Stimulated activated CD4-positive, alpha-beta T cell treated with anti-CD3 and anti-CD28 coated beads, Interleukin-4, amount 100 ng/mL, for 4 hours (primary cell): ENCODE measurements at regions not wholly inside any gene's neighbourhood (a gene's known extent, or its start where the extent isn't known, plus 50 kb on each side); places are given as distances from the start of the nearest gene placed in this dataset.
"Not testable (repeated sequence)": the region's sequence is repeated elsewhere in the genome, so short reads cannot be mapped to it uniquely, and the experiment has no call there.

Experiments used
- DNase-seq, 2 experiments: peaks; one replicate each; pipeline ENCODE4 v3.0.0-alpha.2; 2020

DNA sequence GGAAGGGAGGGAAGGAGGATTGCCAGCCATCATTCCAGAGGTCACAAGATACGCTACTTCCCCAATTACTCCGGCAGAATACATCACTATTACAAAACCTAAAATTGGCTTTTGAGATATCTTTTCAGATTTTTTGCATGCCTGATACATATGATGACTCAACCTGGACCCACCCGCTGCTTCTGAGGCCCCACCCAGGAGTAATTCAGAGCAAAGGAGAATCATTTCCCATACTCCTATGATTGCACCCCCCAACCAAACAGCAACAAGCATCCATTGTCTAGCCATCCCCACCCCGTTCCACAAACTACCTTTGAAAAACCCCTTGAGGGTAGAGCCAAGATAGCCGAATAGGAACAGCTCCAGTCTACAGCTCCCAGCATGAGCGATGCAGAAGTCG is 163.5 kb upstream of the GJE1 start:
- DNase-seq = no peak

DNA sequence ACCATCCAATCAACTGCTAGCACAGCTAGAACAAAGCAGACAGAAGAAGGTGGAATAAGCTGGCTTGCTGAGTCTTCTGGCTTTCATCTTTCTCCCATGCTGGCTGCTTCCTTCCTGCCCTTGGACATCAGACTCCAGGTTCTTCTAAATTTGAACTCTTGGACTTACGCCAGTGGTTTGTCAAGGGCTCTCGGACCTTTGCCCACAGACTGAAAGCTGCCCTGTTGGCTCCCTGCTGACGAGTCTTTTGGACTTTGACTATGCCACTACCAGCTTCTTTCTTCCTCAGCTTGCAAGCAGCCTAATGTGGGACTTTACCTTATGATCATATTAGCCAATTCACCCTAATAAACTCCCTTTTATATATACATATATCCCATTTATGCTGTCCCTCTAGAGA is 164.1 kb upstream of the GJE1 start:
- no peak for DNase-seq

DNA sequence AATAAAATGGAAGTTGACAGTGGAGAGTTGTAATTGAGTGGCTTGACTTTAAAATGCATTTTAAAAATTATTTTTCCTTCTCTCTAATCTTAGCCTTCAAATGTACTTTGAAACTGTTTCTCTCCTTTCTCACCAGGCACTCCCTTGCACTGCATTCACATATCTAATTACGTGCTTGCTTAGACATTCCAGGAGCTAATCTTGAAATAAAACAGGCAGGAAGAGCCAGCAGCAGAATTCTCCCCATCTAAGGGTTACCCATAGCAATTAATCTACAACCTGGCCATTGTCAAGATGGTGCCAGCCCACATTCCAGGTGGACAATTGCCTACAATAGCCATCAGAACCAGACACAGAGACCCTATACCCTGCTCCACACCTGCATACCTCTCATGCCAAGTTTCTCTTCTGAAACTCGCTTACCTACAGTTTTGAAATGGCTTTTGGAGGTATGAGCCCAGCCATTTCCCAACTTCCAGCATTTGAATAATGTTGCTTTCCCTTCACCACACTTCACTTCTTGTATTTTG is 167.6 kb upstream of the GJE1 start:
- no peak for DNase-seq

DNA sequence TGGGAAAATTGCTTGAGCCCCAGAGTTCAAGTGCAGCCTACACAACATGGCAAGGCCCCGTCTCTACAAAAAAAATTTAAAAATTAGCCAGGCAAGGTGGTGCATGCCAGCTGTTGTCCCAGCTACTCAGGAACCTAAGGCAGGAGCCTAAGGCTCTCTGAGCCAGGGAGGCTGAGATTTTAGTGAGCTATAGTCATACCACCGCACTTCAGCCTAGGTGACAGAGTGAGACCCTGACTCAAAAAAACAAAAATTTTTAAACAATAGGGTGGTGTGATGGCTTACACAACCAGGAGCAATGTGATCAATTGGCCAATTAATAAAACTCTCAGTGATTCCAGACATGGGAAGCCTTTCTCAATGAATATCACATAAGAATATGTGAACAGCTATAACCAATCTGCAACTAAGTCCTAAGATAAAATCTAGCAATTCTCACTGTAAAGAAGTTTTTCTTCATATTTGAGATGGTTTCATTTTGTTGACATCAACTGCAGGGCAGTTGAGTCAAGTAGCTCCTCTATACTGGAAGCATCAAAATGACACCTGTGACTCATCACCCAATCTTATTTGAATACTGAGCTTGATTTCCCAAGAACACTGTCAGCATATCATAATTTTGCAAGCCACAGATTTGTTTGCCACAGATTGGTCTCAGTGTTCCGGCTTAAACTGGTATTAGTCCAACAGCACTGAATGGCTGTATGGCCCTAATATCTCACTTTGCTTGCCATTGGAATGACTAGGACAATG is 169.0 kb upstream of the GJE1 start:
- no peak for DNase-seq

DNA sequence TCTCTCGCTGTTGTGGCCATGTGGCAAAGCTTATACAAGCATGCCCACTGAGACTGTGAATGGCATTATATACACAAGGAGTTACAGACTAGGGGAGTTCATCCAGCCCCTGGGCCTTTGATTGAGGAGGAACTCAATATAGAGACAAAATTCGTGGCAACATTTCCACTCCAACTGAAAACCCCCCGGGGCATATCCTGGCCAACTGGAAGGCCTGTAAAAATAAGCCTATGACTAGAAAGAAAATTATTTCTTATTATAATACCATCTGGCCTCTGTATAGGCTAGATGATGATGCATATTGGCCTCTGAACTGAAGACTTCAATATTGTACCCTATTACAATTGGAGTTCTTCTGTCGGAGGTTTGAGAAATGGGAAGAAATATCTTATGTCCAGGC is 175.5 kb upstream of the GJE1 start:
- no peak for DNase-seq

DNA sequence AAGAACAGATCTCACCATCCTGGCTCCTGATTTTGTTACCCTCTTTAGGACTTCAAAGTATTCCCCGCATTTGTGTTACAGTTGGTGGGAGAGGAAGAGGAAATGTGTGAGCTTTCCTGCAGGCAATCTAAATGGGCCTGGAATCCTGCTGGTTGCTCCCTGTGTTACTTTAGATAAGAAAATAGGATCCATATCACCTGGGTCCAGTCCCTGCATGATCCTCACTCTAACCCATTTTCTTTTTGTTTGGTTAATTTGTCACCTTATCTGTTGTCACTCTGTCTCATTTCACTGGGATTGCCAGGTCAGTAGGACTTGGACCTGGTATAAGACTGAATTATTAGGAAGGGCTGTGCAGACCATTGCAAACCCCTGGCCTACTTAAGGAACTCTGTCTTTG is 175.9 kb upstream of the GJE1 start:
- DNase-seq = no peak

DNA sequence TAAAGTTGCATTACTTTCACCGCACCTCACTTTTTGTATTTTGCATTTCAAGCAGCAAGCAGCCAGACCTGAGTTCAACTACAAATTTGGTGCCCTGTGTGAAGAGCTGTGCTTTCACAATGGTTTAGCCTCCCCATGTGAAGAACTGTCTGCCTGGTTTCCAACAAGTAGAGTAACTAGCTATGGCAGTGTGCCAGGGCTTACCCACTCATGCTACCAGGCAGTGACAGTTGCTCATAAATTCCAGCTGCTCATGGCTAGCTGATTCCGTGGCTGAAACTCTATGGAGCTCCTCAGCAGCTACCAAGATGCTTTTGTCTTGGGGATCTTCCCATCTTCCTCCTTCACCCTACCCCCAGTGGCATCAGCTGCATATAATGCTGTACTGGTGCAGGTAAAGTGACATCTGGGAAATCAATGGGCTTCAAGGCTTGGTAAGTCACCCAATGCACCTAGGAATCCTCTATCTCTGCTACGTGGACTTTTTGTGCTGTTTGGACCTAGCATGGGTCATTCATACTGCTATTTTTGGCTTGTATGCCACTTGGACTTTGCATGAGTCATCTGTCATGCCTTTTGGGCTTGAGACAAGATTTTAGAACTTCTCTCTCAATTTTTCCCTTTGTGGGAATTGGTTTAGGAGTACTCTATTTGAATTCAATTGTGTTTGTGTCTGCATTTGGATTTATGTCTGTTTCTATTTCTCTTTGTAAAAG is 176.5 kb upstream of the GJE1 start:
- DNase-seq = no peak

DNA sequence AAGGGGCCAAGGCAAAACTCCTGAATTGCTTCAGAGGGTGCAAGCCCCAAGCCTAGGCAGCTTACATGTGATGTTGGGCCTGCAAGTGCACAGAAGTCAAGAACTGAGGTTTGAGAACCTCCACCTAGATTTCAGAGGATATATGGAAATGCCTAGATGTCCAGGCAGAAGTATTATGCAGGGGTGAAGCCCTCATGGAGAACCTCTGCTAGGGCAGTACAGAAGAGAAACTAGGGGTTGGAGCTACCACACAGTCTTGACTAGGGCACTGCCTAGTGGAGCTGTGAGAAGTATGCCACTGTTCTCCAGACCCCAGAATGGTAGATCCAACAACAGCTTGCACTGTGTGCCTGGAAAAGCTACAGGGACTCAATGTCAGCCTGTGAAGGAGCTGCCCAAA is 179.7 kb upstream of the GJE1 start:
- no peak for DNase-seq

DNA sequence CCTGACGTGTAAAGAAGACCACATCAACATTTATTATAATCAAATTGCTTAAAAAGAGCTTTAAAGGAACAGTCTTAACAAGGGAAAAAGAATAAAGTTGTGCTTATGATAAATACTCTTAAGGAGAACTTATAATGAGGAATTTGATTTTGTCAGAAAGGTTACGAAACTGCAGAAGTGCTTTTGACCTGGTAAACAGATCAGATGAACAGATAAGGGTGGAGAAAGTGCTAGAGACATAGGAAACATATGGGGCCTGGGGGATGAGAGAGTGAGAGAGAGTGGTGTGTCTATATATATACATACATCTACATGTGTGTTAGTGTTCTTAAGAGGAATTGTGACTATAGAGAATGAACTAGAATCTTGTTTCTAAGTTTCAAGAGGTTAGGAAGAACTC is 186.2 kb upstream of the GJE1 start:
- no peak for DNase-seq

DNA sequence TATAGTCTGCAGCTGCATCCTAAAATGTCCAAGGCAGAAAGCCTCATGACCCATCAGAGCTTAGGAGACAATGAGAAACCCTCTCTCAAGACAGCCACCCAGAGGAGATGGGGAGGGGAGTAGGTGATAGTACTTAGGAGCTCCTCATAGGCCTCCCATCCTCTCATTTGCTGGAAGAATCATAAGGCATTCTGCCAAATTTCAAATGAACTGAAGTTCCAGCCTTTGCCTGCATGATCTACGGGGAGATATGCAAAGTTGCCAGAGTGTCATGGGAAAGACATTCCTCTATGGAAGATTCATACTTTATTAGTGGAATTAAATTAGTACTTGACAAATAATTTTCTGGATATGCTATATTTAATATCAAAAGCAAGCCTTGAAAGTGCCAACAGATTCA is 194.1 kb upstream of the GJE1 start:
- no peak for DNase-seq

DNA sequence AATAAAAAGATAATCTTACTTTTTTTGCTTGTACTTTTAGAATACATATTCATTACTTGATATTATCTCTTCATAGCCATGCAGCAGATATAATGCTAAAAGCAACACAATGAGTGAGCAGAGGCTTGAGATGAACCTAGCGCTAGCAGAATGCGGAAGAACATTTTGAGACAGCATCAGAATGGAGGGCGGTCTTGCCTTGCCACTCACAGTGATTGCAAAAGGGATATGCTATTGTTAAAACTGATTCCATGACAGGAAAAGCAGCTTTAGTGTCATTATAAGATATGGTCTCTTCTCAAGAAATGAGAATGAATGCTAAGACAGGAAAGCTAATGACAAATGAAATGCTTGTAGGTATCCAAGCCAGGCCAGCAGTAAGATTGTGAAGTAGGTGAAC is 200.0 kb upstream of the GJE1 start:
- DNase-seq = no peak

DNA sequence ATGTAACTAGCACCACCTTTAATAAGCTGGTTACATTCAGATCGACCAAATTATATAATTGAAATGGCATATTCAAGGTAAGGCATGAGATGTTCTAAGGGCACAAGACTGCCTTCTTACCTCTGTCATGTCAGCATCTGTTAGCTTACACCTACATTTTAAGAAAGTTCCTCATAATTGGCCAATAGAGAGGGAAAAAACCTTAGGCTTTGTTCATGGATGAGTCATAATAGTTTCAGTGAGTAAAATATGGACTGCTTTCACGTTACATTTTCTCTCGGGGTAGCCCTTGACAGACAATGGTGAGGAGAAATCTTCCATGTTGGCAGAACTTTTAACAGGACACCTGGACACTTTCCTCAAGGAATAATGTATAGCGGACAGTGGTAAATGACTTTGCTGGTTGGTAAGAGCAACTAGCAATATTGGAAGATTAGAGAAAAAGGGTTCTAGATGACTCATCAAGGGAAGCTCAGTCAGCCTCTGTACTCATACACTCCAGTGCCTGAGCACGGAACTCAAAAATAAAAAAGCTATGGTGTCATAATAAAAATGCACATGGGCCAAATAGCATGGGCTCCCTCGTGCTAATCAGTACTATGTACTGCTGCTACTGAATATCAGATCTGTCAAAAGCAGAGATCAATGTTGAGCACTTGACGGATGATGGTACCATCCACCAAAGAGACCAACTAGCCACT is 206.4 kb upstream of the GJE1 start:
- not testable (repeated sequence) for DNase-seq

DNA sequence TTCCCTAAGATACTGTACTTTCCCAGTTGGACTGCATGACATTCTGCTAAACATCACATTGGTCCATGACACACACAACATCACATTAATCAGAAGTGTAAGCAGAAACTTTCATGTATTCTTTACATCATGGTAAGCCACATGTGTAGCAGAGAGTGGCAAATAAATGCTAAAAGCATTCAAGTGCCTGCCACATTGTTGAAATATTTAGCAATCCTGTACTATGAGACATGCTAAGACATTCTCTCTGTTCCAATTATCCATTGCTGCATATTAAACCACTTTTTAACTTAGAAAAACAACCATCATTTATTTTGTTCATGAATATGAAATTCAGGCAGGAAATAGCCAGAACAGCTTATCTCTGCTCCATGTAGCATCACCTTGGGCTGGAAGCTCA is 207.7 kb upstream of the GJE1 start:
- no peak for DNase-seq

DNA sequence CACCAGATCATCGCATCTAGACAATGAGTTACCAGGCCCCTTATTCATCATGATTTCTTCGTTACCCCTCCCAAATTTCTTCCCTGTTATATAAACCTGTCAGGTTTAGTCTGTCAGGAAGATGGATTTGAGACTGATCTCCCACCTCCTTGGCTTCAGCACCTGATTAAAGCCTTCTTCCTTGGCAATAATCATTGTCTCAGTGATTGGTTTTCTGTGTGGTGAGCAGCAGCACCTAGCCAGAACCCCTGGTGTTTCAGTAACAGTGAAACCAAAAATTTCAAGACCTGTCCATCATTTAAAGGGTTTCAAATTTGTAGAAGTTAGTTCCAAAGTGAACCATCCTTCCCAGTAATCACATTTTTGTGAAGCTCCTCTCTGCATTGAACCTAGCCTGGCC is 209.8 kb upstream of the GJE1 start:
- no peak for DNase-seq

DNA sequence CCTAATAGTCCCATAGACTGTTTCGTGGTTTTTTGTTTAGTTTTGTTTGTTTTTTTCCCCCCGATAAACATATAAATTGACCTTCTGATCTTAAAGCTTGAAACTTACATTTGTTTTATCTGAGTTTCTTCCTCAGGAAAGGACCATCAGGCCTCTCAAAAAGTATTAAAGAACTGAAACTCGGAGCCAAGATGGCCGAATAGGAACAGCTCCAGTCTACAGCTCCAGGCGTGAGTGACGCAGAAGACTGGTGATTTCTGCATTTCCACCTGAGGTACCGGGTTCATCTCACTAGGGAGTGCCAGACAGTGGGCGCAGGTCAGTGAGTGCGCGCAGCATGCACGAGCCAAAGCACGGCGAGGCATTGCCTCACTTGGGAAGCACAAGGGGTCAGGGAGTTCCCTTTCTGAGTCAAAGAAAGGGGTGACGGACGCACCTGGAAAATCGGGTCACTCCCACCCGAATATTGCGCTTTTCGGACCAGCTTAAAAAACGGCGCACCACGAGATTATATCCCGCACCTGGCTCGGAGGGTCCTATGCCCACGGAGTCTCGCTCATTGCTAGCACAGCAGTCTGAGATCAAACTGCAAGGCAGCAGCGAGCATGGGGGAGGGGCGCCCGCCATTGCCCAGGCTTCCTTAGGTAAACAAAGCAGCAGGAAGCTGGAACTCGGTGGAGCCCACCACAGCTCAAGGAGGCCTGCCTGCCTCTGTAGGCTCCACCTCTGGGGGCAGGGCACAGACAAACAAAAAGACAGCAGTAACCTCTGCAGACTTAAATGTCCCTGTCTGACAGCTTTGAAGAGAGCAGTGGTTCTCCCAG is 215.8 kb upstream of the GJE1 start:
- DNase-seq = not testable (repeated sequence)

DNA sequence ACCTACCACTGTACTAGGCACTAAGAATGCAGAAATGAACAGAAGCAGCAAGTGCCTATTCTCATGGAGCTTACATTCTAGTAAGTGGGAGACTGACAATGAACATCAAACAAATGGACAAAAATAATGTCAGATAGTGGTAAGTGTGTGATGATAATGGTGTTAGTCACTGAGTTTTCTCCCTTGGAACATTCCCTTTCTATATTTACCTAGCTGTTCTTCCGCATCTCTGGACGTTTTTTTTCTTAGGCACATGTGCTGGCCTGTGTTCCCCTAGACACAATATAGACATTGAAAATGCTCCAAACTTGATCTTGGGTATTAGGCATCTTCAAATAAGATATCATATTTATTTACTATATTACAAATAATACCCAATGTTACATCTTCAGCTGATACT is 218.1 kb upstream of the GJE1 start:
- no peak for DNase-seq

DNA sequence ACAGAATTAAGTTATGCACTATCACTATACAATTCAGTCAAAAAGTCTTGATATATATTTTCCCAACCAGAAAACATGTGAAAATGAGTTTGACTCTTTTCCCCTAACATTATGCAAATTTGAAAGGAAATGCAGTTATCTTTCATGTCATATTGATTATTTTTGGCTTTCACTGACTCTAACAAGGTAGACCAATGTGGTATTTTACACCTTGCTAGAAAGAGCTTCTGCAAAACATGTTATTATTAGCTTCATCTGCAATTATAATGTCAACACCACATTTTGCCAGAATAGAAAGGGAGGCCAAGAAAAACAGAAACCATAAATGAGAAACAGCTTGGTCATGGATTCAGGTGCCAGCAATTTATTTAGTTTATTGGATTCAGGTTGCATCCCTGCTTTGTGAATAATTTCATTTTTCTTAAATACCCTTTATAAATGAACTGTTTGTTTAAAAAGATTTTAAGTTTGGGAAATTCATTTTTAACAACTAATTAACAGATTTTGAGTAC is 226.1 kb upstream of the GJE1 start:
- DNase-seq = no peak

DNA sequence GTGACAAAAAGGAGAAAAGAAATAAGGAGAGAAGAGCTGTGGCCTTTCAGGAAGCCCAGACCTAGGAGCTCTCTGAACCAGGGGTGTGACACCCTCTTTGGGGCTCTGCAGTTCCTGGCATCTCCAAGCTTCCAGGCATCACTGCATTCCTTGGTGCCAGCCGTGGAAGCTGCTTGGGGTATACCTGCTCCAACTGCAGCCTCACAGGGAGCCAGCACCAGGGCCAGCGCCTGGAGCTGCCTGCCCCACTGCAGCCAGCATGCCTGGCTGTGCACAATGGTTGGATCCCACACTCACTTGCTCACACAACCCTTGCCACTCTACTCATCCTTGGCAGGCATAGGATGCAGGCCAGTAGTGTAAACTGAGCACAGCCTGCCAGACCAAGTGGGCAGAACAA is 242.1 kb upstream of the GJE1 start:
- DNase-seq = no peak

DNA sequence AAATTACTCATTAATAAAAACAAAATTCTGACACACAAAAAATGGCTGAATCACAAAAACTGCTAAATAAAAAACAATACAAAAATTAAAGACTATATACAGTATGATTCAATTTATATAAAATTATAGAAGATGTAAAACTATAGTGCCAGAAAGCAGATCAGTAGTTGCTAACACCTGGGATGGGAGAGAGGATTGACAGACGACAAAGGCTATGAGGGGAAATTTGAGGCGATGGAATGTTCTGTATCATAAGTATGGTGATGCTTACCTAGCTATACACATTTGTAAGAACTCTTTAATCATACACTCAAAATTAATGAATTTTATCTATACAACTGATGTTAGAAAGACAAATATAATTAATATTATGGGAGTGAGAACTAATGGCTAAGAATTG is 247.9 kb upstream of the GJE1 start:
- no peak for DNase-seq

DNA sequence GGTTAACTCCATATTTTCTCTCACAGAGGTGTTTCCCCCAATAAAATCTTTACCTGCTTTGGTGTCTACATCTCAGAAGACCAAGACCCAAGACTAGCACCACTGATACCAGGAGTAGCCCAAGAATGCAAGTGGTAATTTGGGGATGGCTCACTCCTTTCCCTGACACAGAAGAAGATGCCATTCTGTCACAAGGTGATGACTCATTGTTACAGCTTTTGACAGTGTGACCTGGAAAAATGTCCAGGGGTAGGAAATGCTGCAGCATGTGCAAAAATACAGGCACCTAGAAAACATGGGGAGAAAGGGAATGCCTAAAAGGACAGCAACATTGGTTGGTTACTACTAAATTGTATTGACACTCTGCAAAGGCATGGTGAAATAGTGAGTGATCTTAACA is 254.0 kb upstream of the GJE1 start:
- no peak for DNase-seq

DNA sequence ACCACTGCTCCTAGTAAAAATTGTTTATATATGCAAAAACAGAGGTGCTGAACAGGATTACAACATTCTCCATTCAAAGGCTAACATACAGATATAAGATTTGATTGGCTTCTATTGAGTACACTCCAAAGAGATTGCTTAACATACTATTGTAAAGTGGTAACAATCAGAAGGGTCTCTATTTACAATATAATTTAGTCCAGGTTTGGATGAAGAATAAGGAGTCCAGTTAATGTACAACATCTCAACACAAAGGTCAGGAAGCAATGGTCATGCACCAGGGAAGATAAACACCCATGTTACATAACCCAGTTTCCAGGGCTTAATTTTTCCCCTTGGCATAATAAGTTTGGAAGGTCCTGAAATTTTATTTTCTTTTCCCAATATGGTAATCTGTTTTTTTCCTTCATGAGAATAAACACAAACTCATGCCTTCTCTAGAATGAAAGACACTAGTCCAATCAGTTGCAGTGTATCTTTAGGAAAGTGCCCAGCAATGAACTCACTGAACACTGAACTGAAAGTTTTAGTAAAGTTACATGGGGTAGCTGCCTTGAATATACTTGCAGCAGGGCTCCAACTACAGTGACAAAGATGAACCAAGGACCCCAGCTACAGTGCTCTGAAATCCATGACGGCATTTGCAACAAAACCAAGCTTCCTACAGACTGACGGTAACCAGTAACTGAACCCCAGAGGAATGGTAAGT is 255.3 kb upstream of the GJE1 start:
- DNase-seq = no peak

DNA sequence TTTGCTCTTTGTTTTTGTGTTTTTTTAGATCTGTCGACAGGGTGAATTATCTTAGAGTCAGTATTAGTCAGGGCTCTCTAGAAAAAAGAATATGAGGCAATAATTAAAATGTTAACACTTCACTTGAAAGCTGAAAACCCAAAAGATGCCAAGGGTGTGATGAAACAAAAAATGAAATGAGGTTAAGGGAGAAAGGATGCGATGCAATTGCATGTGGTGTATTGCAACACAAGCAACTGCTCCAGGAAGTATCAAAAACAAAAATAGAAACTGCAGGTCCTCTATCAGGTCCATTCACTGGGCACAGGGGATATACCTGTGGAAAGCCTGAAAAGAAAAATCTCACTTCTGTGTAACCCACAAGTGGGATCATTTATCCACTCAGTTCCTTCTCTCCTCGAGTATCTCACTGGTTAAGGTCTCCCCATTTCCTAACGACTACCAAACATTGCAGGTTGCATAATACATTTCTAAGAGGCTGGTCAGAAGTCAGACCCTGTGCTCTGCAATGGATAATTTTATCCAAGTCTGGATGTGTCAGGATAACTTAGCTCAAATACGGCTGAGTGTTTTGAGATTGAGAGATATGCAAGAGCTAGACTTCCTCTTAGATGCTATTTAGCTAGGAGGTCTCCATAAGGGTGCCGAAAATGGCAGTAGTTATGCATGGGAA is 257.7 kb upstream of the GJE1 start:
- DNase-seq = no peak
